A549 (cell line): ENCODE measurements at regions not wholly inside any gene's neighbourhood (a gene's known extent, or its start where the extent isn't known, plus 50 kb on each side); places are given as distances from the start of the nearest gene placed in this dataset.

Experiments used
- ATAC-seq, 2 experiments: fragments of 200-7000 bp in 1 of 2; fragments of >200 bp in 1 of 2; cut with Nextera tagmentation in 1 of 2; cut with Tn5 transposase in 1 of 2; 3 replicates each; pipeline versions ENCODE4 v1.8.0 to v1.9.1; 2018 to 2020; ENCODE audit warnings: mild to moderate bottlenecking in 1 of 2, moderate library complexity in 1 of 2
- CTCF ChIA-PET: fragments of 300-600 bp; sonication (Branson Sonifier 250); formaldehyde crosslinking; extraction: SDS; loops from one replicate; lab custom pipeline; 2021; ENCODE audit warnings: antibody characterized with exemption, inconsistent platforms; lab: Yijun Ruan, JAX
- POLR2A ChIA-PET: fragments of 350-600 bp; formaldehyde crosslinking; extraction: SDS; loops from one replicate; lab custom pipeline; 2021; ENCODE audit warnings: antibody characterized with exemption, inconsistent platforms; lab: Yijun Ruan, JAX
- DNase-seq, 2 experiments: peaks; one replicate each; pipeline versions ENCODE4 v3.0.0 to v3.0.0-alpha.2; 2011 to 2016; ENCODE audit warnings: low read depth in 1 of 2, low spot score in 1 of 2
- FAIRE-seq: peaks from 2 replicates; lab custom pipeline; 2011; peaks lifted over from hg19 to GRCh38; lab: Jason Lieb, UNC
- H3K27ac ChIP-seq, 2 experiments: fragments of >200 bp; sonication (Bioruptor Twin); formaldehyde crosslinking; 3 replicates each; pipeline ENCODE4 v1.5.1; 2016 to 2017
- H3K4me1 ChIP-seq: fragments of >200 bp; sonication (Bioruptor Twin); formaldehyde crosslinking; 3 replicates; pipeline ENCODE4 v1.6.1; 2016
- H3K4me2 ChIP-seq: fragments of >200 bp; sonication (Bioruptor Twin); formaldehyde crosslinking; 3 replicates; pipeline ENCODE4 v1.6.1; 2016
- H3K4me3 ChIP-seq: fragments of >200 bp; sonication (Bioruptor Twin); formaldehyde crosslinking; 3 replicates; pipeline ENCODE4 v1.5.1; 2016
- H3K9me3 ChIP-seq: fragments of >200 bp; sonication (Bioruptor Twin); formaldehyde crosslinking; 3 replicates; pipeline ENCODE4 v1.6.1; 2016
- ATOH8 ChIP-seq: fragments of 250-450 bp; sonication (Bioruptor Pico); IDR thresholded peaks from 2 replicates; pipeline ENCODE4 v1.5.0; 2020; ENCODE audit warnings: low read depth, mild to moderate bottlenecking, moderate library complexity
- CBX8 ChIP-seq: fragments of 200-600 bp; sonication (generic); IDR thresholded peaks from 2 replicates; pipeline ENCODE4 v1.6.1; 2016
- CHD2 ChIP-seq: fragments of 150-350 bp; IDR thresholded peaks from 2 replicates; pipeline ENCODE4 v1.6.1; 2014; ENCODE audit warnings: low read length; ENCODE audit not compliant: partially characterized antibody
- CTCF ChIP-seq: fragments of >200 bp; sonication (Bioruptor Twin); formaldehyde crosslinking; IDR thresholded peaks from 3 replicates; pipeline ENCODE4 v1.5.1; 2016
- E2F6 ChIP-seq: IDR thresholded peaks from 2 replicates; pipeline ENCODE4 v1.6.1; 2012; ENCODE audit warnings: low read depth, borderline replicate concordance
- ELK1 ChIP-seq: fragments of 150-350 bp; IDR thresholded peaks from 2 replicates; pipeline ENCODE4 v1.6.1; 2014; ENCODE audit warnings: low read depth, mild to moderate bottlenecking, low read length
- FOXS1 ChIP-seq: fragments of 250-450 bp; sonication (Bioruptor Pico); IDR thresholded peaks from 2 replicates; pipeline ENCODE4 v1.5.0; 2020; ENCODE audit warnings: mild to moderate bottlenecking, moderate library complexity
- GATA3 ChIP-seq: IDR thresholded peaks from 2 replicates; pipeline ENCODE4 v1.6.1; 2012; ENCODE audit warnings: borderline replicate concordance
- HDAC2 ChIP-seq: fragments of 200-600 bp; sonication (generic); IDR thresholded peaks from 2 replicates; pipeline ENCODE4 v1.6.1; 2016
- HOXA7 ChIP-seq: fragments of 250-450 bp; sonication (Bioruptor Pico); IDR thresholded peaks from 2 replicates; pipeline ENCODE4 v1.5.0; 2020; ENCODE audit warnings: mild to moderate bottlenecking, moderate library complexity
- HOXB5 ChIP-seq: fragments of 250-450 bp; sonication (Bioruptor Pico); IDR thresholded peaks from 2 replicates; pipeline ENCODE4 v1.5.0; 2020; ENCODE audit warnings: mild to moderate bottlenecking, moderate library complexity
- JUN ChIP-seq, 2 experiments: fragments of >200 bp; sonication (Bioruptor Twin); formaldehyde crosslinking; IDR thresholded peaks; 2 replicates in 1 of 2; 3 replicates in 1 of 2; pipeline ENCODE4 v1.6.1; 2016 to 2017
- JUNB ChIP-seq: fragments of >200 bp; sonication (Bioruptor Twin); formaldehyde crosslinking; IDR thresholded peaks from 2 replicates; pipeline ENCODE4 v1.6.1; 2016
- MAX ChIP-seq: IDR thresholded peaks from 2 replicates; pipeline ENCODE4 v1.6.1; 2012
- MAZ ChIP-seq: fragments of 150-350 bp; IDR thresholded peaks from 2 replicates; pipeline ENCODE4 v1.6.1; 2014; ENCODE audit warnings: antibody characterized with exemption, low read depth, low read length, borderline replicate concordance
- MYC ChIP-seq: IDR thresholded peaks from 2 replicates; pipeline ENCODE4 v1.6.1; 2012; ENCODE audit warnings: mild to moderate bottlenecking, inconsistent platforms, low read length, improper control_type of control experiment, borderline replicate concordance
- RARB ChIP-seq: fragments of 250-450 bp; sonication (Bioruptor Pico); IDR thresholded peaks from 2 replicates; pipeline ENCODE4 v1.8.0; 2021; ENCODE audit warnings: mild to moderate bottlenecking, moderate library complexity
- RCOR1 ChIP-seq: fragments of 150-350 bp; IDR thresholded peaks from 2 replicates; pipeline ENCODE4 v1.6.1; 2014; ENCODE audit warnings: antibody characterized with exemption, low read length, low read depth
- SMC3 ChIP-seq: fragments of >200 bp; sonication (Bioruptor Twin); formaldehyde crosslinking; IDR thresholded peaks from 3 replicates; pipeline ENCODE4 v1.6.1; 2018; ENCODE audit warnings: inconsistent platforms
- TFCP2L1 ChIP-seq: fragments of 250-450 bp; sonication (Bioruptor Pico); IDR thresholded peaks from 2 replicates; pipeline ENCODE4 v1.5.0; 2021; ENCODE audit warnings: mild to moderate bottlenecking
- ZNF302 ChIP-seq: fragments of 250-450 bp; sonication (Bioruptor Pico); IDR thresholded peaks from 2 replicates; pipeline ENCODE4 v1.9.0; 2021; ENCODE audit warnings: inconsistent platforms, mild to moderate bottlenecking, moderate library complexity
- WGBS: methylation state at CpG from one replicate; pipeline ENCODE4 v1.1.6; 2017; ENCODE audit errors: missing lambda C conversion rate; 5-methylcytosine and 5-hydroxymethylcytosine counted together

- no peak for TF ChIP-seq CTCF
- TF ChIP-seq ELK1, result no peak
- no peak for TF ChIP-seq JUN (IDR thresholded peaks at IDR 0.05)
- TF ChIP-seq, all 56 proteins: peak for 0
These were observed 102.9 kb downstream of the ELAPOR2 start (continued) for GRCh38 chr7:86956567-86956966.

GRCh38 chr7:86955895-86956503 is 103.5 kb downstream of the ELAPOR2 start:
- no peaks in the 10 kb centered on the region for H3K9me3 ChIP-seq
- no peak overlapping the region for H3K27ac ChIP-seq
- TF ChIP-seq HOXB5 (CRISPR knock-in tag), result no peak
- TF ChIP-seq FOXS1, result no peak
- no peak for TF ChIP-seq CHD2
- no peak for TF ChIP-seq E2F6
- TF ChIP-seq RARB, result no peak
- no peak for TF ChIP-seq HOXA7
- no peak for TF ChIP-seq HDAC2
- no peak for TF ChIP-seq ATOH8 (CRISPR knock-in tag)
- TF ChIP-seq TFCP2L1, result no peak
- TF ChIP-seq, all 56 proteins: peak for 0
- DNase-seq (no peak), FAIRE-seq (no peak), ATAC-seq (no peak)
- ChIA-PET POLR2A (no interaction called here), CTCF (no interaction called here)
- Histone ChIP-seq H3K4me3 (no peak overlapping the region), H3K4me1 (no peaks in the 10 kb centered on the region), H3K4me2 (no peak overlapping the region)
- 72% methylated on average over 1 of the region's 1 CpG for WGBS

- no peak overlapping the region for H3K4me2 ChIP-seq
These were observed 104.5 kb downstream of the ELAPOR2 start for GRCh38 chr7:86954971-86955370.

GRCh38 chr7:86953653-86954336 is 105.7 kb downstream of the ELAPOR2 start:
- H3K9me3 ChIP-seq, result no peaks in the 10 kb centered on the region
- CTCF ChIA-PET, result no interaction called here
- FAIRE-seq, result no peak
- no peak overlapping the region for H3K4me3 ChIP-seq
- POLR2A ChIA-PET, result no interaction called here
- no peak overlapping the region for H3K27ac ChIP-seq
- no peak overlapping the region for H3K4me2 ChIP-seq
- TF ChIP-seq MYC (no peak), GATA3 (no peak), SMC3 (no peak), RCOR1 (no peak), ZNF302 (CRISPR knock-in tag) (no peak), MAX (no peak), JUNB (no peak), HOXB5 (CRISPR knock-in tag) (no peak)
- TF ChIP-seq, all 56 proteins: peak for 0
- DNase-seq (no peak), ATAC-seq (no peak)
- WGBS, result 12% methylated on average over 3 of the region's 3 CpGs
- no peaks in the 10 kb centered on the region for H3K4me1 ChIP-seq

More at GRCh38 chr7:86954971-86955370, 104.5 kb downstream of the ELAPOR2 start:
- no peak for DNase-seq
- no peaks in the 10 kb centered on the region for H3K9me3 ChIP-seq
- CTCF ChIA-PET, result no interaction called here
- POLR2A ChIA-PET, result no interaction called here
- no peak overlapping the region for H3K4me3 ChIP-seq
- TF ChIP-seq HOXB5 (CRISPR knock-in tag), result no peak
- TF ChIP-seq CBX8, result no peak
- TF ChIP-seq MAZ, result no peak
- no peak for TF ChIP-seq MAX
- no peak for FAIRE-seq
- no peak for ATAC-seq
- no peak overlapping the region for H3K27ac ChIP-seq
- no peaks in the 10 kb centered on the region for H3K4me1 ChIP-seq
